ENCODE measurements at regions not wholly inside any gene's neighbourhood (a gene's known extent, or its start where the extent isn't known, plus 50 kb on each side); places are given as distances from the start of the nearest gene placed in this dataset.

GRCh38 chr9:86531273-86531970 is 177.2 kb upstream of the TUT7 start:
- Histone ChIP-seq H3K9me3 (ENCODE audit: low read length) (no peaks in the 10 kb centered on the region), H3K4me1 (ENCODE audit: insufficient read depth, low read length) (no peaks in the 10 kb centered on the region), H3F3A (ENCODE audit: low read length, unreplicated experiment) (no peaks in the 10 kb centered on the region), H4K20me1 (ENCODE audit: low read length) (no peaks in the 10 kb centered on the region), H2AFZ (ENCODE audit: low read length) (no peak overlapping the region), H3K27me3 (ENCODE audit: low read length) (peaks cover 15% of the 10 kb centered on the region), H3K4me3 (ENCODE audit: low read length) (no peak overlapping the region), H3K9me2 (replicated peaks; ENCODE audit: low read length) (no peaks in the 10 kb centered on the region), H3K79me2 (ENCODE audit: low read length) (no peaks in the 10 kb centered on the region), H3K9ac (ENCODE audit: low read length) (no peak overlapping the region), H3K4me2 (ENCODE audit: low read length) (no peak overlapping the region), H3K36me3 (ENCODE audit: low read depth, low read length) (no peaks in the 10 kb centered on the region), H3K27ac (ENCODE audit: low read length) (no peak overlapping the region)
- DNase-seq = no peak
- TF ChIP-seq EZH2 (IDR thresholded peaks at IDR 0.05; ENCODE audit: low read length, unreplicated experiment) = no peak
- TF ChIP-seq EZH2phosphoT487 (IDR thresholded peaks at IDR 0.05; ENCODE audit: borderline replicate concordance, low read length) = no peak
- TF ChIP-seq CTCF (conservative IDR thresholded peaks at IDR 0.05; ENCODE audit: low read depth, low read length) = no peak
- BruUV-seq (replicated peaks) = no TSS peak
- POLR2A ChIA-PET (ENCODE audit: unreplicated experiment) = no interaction called here
- intact Hi-C loops (cut with micrococcal nuclease) = no loop called here
- ATAC-seq = no peak
- CTCF ChIA-PET = no interaction called here

DNA sequence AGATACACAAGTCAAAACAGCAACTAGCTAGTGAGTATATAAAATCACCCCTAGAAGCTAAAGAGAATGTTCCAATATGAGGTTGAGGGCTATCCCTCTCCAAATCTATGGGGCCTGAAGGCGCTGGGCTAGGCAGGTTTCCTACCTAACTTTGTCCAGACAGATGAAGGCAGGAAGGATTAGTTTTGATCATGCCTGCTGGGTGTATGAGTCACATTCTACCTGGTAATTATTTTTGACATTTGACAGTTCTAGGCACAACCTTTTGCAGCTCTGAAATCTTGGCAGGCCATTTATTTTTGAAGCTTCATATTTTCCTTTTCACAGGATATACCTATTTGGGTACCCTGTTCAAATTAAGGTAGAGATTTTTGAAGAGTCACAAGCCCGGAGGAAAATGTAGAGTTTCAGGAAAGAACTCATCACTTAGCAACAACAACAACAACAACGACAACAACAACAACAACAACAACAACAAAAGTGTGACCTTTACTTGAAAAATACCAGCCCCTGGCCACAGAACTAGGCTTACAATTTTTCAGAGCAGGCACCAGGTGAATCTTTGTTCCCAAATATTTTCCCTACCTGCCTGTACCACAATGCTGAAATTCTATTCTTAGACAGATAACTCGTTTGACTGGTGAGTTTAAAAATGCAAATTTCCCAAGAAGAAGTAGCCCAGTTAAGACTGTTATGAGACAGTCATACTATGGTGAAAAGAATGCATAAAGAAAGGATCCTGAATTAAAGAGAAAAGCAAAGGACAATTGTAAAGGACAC is 175.5 kb upstream of the TUT7 start:
- Histone ChIP-seq H2AFZ (ENCODE audit: low read length) (no peak overlapping the region), H3K79me2 (ENCODE audit: low read length) (no peaks in the 10 kb centered on the region), H3K4me3 (ENCODE audit: low read length) (no peak overlapping the region), H3K4me2 (ENCODE audit: low read length) (no peak overlapping the region), H3K36me3 (ENCODE audit: low read depth, low read length) (no peaks in the 10 kb centered on the region), H3K27ac (ENCODE audit: low read length) (no peak overlapping the region), H3F3A (ENCODE audit: low read length, unreplicated experiment) (no peaks in the 10 kb centered on the region), H3K9me3 (ENCODE audit: low read length) (no peaks in the 10 kb centered on the region), H3K9ac (ENCODE audit: low read length) (no peak overlapping the region), H4K20me1 (ENCODE audit: low read length) (no peaks in the 10 kb centered on the region), H3K9me2 (replicated peaks; ENCODE audit: low read length) (no peaks in the 10 kb centered on the region), H3K4me1 (ENCODE audit: insufficient read depth, low read length) (no peaks in the 10 kb centered on the region), H3K27me3 (ENCODE audit: low read length) (peaks cover 27% of the 10 kb centered on the region)
- ATAC-seq (no peak), DNase-seq (no peak)
- no TSS peak for BruUV-seq (replicated peaks)
- CTCF ChIA-PET = no interaction called here
- no peak for TF ChIP-seq CTCF (conservative IDR thresholded peaks at IDR 0.05; ENCODE audit: low read depth, low read length)
- no peak for TF ChIP-seq EZH2phosphoT487 (IDR thresholded peaks at IDR 0.05; ENCODE audit: borderline replicate concordance, low read length)
- no peak for TF ChIP-seq EZH2 (IDR thresholded peaks at IDR 0.05; ENCODE audit: low read length, unreplicated experiment)
- intact Hi-C loops (cut with micrococcal nuclease) = no loop called here
- POLR2A ChIA-PET (ENCODE audit: unreplicated experiment) = no interaction called here

GRCh38 chr9:86526021-86526420 is 171.8 kb upstream of the TUT7 start:
- Histone ChIP-seq H3F3A (ENCODE audit: low read length, unreplicated experiment) (no peaks in the 10 kb centered on the region), H4K20me1 (ENCODE audit: low read length) (no peaks in the 10 kb centered on the region), H3K4me1 (ENCODE audit: insufficient read depth, low read length) (no peaks in the 10 kb centered on the region), H2AFZ (ENCODE audit: low read length) (no peak overlapping the region), H3K4me2 (ENCODE audit: low read length) (no peak overlapping the region), H3K79me2 (ENCODE audit: low read length) (no peaks in the 10 kb centered on the region), H3K9me3 (ENCODE audit: low read length) (no peaks in the 10 kb centered on the region), H3K27ac (ENCODE audit: low read length) (no peak overlapping the region), H3K36me3 (ENCODE audit: low read depth, low read length) (no peaks in the 10 kb centered on the region), H3K27me3 (ENCODE audit: low read length) (peaks cover 27% of the 10 kb centered on the region), H3K9me2 (replicated peaks; ENCODE audit: low read length) (no peaks in the 10 kb centered on the region), H3K9ac (ENCODE audit: low read length) (no peak overlapping the region), H3K4me3 (ENCODE audit: low read length) (no peak overlapping the region)
- no TSS peak for BruUV-seq (replicated peaks)
- POLR2A ChIA-PET (ENCODE audit: unreplicated experiment) = no interaction called here
- TF ChIP-seq CTCF (conservative IDR thresholded peaks at IDR 0.05; ENCODE audit: low read depth, low read length) (no peak), EZH2 (IDR thresholded peaks at IDR 0.05; ENCODE audit: low read length, unreplicated experiment) (no peak), EZH2phosphoT487 (IDR thresholded peaks at IDR 0.05; ENCODE audit: borderline replicate concordance, low read length) (no peak)
- intact Hi-C loops (cut with micrococcal nuclease) = no loop called here
- CTCF ChIA-PET = no interaction called here
- ATAC-seq (no peak), DNase-seq (no peak)

Data from PC-3 (cell line).